ENCODE measurements at regions not wholly inside any gene's neighbourhood (a gene's known extent, or its start where the extent isn't known, plus 50 kb on each side); places are given as distances from the start of the nearest gene placed in this dataset.
A peak's percentile ranks its signal among the peaks of the same experiment; 100 is the strongest.

- TF ChIP-seq, protein P1, sequence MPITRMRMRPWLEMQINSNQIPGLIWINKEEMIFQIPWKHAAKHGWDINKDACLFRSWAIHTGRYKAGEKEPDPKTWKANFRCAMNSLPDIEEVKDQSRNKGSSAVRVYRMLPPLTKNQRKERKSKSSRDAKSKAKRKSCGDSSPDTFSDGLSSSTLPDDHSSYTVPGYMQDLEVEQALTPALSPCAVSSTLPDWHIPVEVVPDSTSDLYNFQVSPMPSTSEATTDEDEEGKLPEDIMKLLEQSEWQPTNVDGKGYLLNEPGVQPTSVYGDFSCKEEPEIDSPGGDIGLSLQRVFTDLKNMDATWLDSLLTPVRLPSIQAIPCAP (CRISPR knock-in tag; IDR thresholded peaks at IDR 0.05; ENCODE audit: borderline replicate concordance) = no peak
- no peak for TF ChIP-seq RBM15 (IDR thresholded peaks at IDR 0.05; ENCODE audit: insufficient read depth, low read length)
- TF ChIP-seq MEF2A (IDR thresholded peaks at IDR 0.05; ENCODE audit: control insufficient read depth, low read depth, low read length) = peak; percentile 72; the same call in 1 of the 2 replicates
- no peak for TF ChIP-seq ZNF551 (CRISPR knock-in tag; IDR thresholded peaks at IDR 0.05)
- no peak for TF ChIP-seq BRF2 (IDR thresholded peaks at IDR 0.05; ENCODE audit: borderline replicate concordance, insufficient read depth, insufficient read length)
- peak; percentile 55 for TF ChIP-seq CCNT2 (IDR thresholded peaks at IDR 0.05; ENCODE audit: borderline replicate concordance, extremely low read depth, insufficient read length, low read depth, low read length)
These were observed 94.9 kb downstream of the MEX3B start (continued) for GRCh38 chr15:81950841-81951414.

GRCh38 chr15:81948751-81949150, 97.1 kb downstream of the MEX3B start:
- Histone ChIP-seq H3K36me3 (ENCODE audit: control insufficient read depth, insufficient read depth, low read length) (no peaks in the 10 kb centered on the region), H3K4me1 (replicated peaks in 1 of 2; ENCODE audit: control insufficient read depth in 2 of 2, insufficient read depth in 2 of 2, low read length in 2 of 2) (peaks cover 41 to 59% of the 10 kb centered on the region in 2 experiments), H4K20me1 (replicated peaks; ENCODE audit: control insufficient read depth, insufficient read depth, low read length) (no peaks in the 10 kb centered on the region), H2AFZ (ENCODE audit: low read depth, low read length) (no peak overlapping the region), H3K4me2 (ENCODE audit: insufficient read depth, low read length) (0 out of 2 replicates have a peak overlapping the region, but pooled peaks have one; percentile 8), H3K9me1 (ENCODE audit: control insufficient read depth, insufficient read depth, low read length) (no peaks in the 10 kb centered on the region), H3K9me3 (replicated peaks; ENCODE audit: control insufficient read depth, insufficient read depth, low read depth, low read length) (no peaks in the 10 kb centered on the region), H3K27ac (ENCODE audit: extremely low read depth, low read depth, low read length) (no peak overlapping the region), H3K27me3 (ENCODE audit: control insufficient read depth in 2 of 2, insufficient read depth in 2 of 2, low read length in 2 of 2) (no peaks in the 10 kb centered on the region), H3K4me3 (no peak overlapping the region), H3K9ac (ENCODE audit: insufficient read depth in 1 of 2, low read depth in 2 of 2, low read length in 2 of 2) (no peak overlapping the region), H3K79me2 (ENCODE audit: control insufficient read depth, insufficient read depth, low read length) (no peaks in the 10 kb centered on the region)
- FAIRE-seq = no peak
- ATAC-seq = no peak
- TF ChIP-seq HMBOX1 (IDR thresholded peaks at IDR 0.05) (peak; percentile 82), BCOR (IDR thresholded peaks at IDR 0.05) (peak; percentile 54), SAFB2 (IDR thresholded peaks at IDR 0.05; ENCODE audit: borderline replicate concordance, low read depth, low read length, severe bottlenecking) (no peak), ATF3 (IDR thresholded peaks at IDR 0.05) (peak; percentile 55), ATF3 (CRISPR knock-in tag; conservative IDR thresholded peaks at IDR 0.05) (no peak), JUND (IDR thresholded peaks at IDR 0.05; ENCODE audit: borderline replicate concordance, low read depth, low read length) (peak; percentile 27; the same call in 1 of the 2 replicates), JUND (tag; IDR thresholded peaks at IDR 0.05; ENCODE audit: borderline replicate concordance, low read depth, low read length) (no peak)
- TF ChIP-seq, protein P2, sequence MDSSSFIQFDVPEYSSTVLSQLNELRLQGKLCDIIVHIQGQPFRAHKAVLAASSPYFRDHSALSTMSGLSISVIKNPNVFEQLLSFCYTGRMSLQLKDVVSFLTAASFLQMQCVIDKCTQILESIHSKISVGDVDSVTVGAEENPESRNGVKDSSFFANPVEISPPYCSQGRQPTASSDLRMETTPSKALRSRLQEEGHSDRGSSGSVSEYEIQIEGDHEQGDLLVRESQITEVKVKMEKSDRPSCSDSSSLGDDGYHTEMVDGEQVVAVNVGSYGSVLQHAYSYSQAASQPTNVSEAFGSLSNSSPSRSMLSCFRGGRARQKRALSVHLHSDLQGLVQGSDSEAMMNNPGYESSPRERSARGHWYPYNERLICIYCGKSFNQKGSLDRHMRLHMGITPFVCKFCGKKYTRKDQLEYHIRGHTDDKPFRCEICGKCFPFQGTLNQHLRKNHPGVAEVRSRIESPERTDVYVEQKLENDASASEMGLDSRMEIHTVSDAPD (CRISPR knock-in tag; IDR thresholded peaks at IDR 0.05) = no peak
- CTCF ChIA-PET (ENCODE audit: low intra/inter-chr PET ratio) = no interaction called here
- DNase-seq (ENCODE audit: extremely low read depth in 1 of 4, low spot score in 3 of 4) = no peak
- no TSS peak for BruUV-seq (replicated peaks)
- in situ Hi-C loops (cut with MboI) (no loop called here), intact Hi-C loops (cut with micrococcal nuclease) (loop anchor here (5.0 kb wide), 1 partner anchor 69 kb away; no protein-coding TSS in a partner anchor)
- WGBS (ENCODE audit: insufficient coverage, low coverage, missing lambda C conversion rate) = 50% methylated on average over 11 of the region's 11 CpGs
- POLR2A ChIA-PET = interaction anchor here (1.4 kb wide), 1 partner anchor 8 kb away, joined by 5 read pairs; no protein-coding TSS in a partner anchor
